Tibial nerve (tissue), 3 donors: ENCODE measurements at regions not wholly inside any gene's neighbourhood (a gene's known extent, or its start where the extent isn't known, plus 50 kb on each side); places are given as distances from the start of the nearest gene placed in this dataset.

Experiments used
- POLR2A ChIP-seq, 2 donors: fragments of 450-650 bp; IDR thresholded peaks; one replicate each; pipeline ENCODE4 v1.6.1; 2017; ENCODE audit warnings: antibody characterized with exemption in 2 of 2, mild to moderate bottlenecking in 2 of 2, moderate library complexity in 2 of 2
- TF ChIP-seq, protein P1 (sequence below), 5 experiments: fragments of 200-600 bp in 3 of 5; fragments of 450-650 bp in 2 of 5; sonication (generic) in 3 of 5; IDR thresholded peaks; one replicate each; pipeline ENCODE4 v1.5.1; 2016 to 2019; ENCODE audit warnings: antibody characterized with exemption in 5 of 5, mild to moderate bottlenecking in 3 of 5, moderate library complexity in 2 of 5

DNA sequence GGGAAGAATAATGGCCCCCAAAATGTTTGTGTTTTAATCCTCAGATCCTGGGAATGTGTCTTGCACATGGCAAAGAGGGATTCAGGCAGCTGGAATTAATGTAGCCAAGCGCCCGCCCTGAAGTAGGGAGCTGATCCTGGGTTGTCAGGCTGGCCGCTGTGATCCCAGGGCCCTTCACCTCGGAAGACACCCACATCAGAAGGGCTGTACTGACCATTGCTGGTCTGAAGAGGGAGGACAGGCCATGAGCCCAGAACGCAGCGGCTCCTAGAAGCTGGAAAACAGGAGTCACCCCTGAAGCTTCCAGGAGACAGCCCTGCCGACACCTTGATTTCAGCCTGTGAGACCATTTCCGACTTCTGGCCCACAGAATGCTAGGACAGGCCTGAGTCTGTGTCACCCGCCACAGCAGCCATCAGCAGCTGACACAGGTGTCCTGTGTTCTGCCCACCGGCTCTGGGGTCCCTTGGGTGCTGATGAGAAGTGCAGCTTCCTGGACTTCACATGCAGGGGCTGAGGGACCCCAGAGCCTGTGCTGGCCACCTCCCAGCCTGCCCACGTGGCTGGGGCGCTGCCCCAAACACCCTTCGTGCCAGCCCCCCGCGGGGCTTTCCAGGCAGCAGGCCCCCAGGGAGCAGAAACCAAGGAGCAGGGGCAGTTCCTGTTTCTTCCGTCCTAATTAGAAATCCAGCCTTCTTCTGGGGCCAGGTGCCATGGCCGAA lies 86.3 kb downstream of the ERMARD start:
- TF ChIP-seq, protein P1, sequence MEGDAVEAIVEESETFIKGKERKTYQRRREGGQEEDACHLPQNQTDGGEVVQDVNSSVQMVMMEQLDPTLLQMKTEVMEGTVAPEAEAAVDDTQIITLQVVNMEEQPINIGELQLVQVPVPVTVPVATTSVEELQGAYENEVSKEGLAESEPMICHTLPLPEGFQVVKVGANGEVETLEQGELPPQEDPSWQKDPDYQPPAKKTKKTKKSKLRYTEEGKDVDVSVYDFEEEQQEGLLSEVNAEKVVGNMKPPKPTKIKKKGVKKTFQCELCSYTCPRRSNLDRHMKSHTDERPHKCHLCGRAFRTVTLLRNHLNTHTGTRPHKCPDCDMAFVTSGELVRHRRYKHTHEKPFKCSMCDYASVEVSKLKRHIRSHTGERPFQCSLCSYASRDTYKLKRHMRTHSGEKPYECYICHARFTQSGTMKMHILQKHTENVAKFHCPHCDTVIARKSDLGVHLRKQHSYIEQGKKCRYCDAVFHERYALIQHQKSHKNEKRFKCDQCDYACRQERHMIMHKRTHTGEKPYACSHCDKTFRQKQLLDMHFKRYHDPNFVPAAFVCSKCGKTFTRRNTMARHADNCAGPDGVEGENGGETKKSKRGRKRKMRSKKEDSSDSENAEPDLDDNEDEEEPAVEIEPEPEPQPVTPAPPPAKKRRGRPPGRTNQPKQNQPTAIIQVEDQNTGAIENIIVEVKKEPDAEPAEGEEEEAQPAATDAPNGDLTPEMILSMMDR (IDR thresholded peaks at IDR 0.05), result no peak
- TF ChIP-seq POLR2A (IDR thresholded peaks at IDR 0.05), result no peak
